ENCODE measurements at regions not wholly inside any gene's neighbourhood (a gene's known extent, or its start where the extent isn't known, plus 50 kb on each side); places are given as distances from the start of the nearest gene placed in this dataset.

DNA sequence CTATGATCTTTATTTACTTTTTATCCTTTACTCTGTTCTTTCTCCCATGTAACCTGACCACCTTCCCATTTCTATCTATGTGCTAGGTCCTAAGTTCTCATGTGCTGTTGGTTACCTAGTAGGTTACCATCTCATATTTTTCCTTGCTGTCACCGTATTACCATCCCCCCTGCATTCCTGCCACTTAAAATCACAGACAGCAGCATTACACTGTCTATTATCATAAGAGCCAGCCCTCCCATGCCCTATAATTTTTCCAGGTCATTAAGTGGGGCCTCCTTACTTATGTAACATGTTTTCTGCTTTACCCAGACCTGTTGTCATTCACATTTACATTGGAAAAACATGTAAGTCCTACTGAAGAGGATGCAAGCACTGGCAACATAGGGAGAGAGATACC lies 202.9 kb downstream of the HS3ST3A1 start:
- no peaks in the 10 kb centered on the region for H3K27me3 Mint-ChIP-seq (ENCODE audit: low read depth)
- H3K36me3 Mint-ChIP-seq (ENCODE audit: low read depth): no peaks in the 10 kb centered on the region
- intact Hi-C loops (cut with micrococcal nuclease): no loop called here
- DNase-seq (ENCODE audit: low spot score): no peak
- no peaks in the 10 kb centered on the region for H3K4me1 Mint-ChIP-seq (ENCODE audit: low read depth)
- no peak overlapping the region for H3K4me3 Mint-ChIP-seq (ENCODE audit: low read depth)
- no peak overlapping the region for H3K27ac Mint-ChIP-seq
- no peaks in the 10 kb centered on the region for H3K9me3 Mint-ChIP-seq

- Mint-ChIP-seq H3K9me3 (no peaks in the 10 kb centered on the region), H3K4me1 (ENCODE audit: low read depth) (no peaks in the 10 kb centered on the region), H3K36me3 (ENCODE audit: low read depth) (no peaks in the 10 kb centered on the region), H3K27ac (no peak overlapping the region), H3K4me3 (ENCODE audit: low read depth) (no peak overlapping the region), H3K27me3 (ENCODE audit: low read depth) (no peaks in the 10 kb centered on the region)
- DNase-seq (ENCODE audit: low spot score): no peak
- intact Hi-C loops (cut with micrococcal nuclease): no loop called here
These were observed 203.6 kb downstream of the HS3ST3A1 start for GRCh38 chr17:13398091-13398490.

GRCh38 chr17:13395862-13396261 lies 205.9 kb downstream of the HS3ST3A1 start:
- H3K9me3 Mint-ChIP-seq: no peaks in the 10 kb centered on the region
- intact Hi-C loops (cut with micrococcal nuclease): no loop called here
- no peaks in the 10 kb centered on the region for H3K27me3 Mint-ChIP-seq (ENCODE audit: low read depth)
- H3K27ac Mint-ChIP-seq: no peak overlapping the region
- no peak overlapping the region for H3K4me3 Mint-ChIP-seq (ENCODE audit: low read depth)
- no peaks in the 10 kb centered on the region for H3K4me1 Mint-ChIP-seq (ENCODE audit: low read depth)
- no peak for DNase-seq (ENCODE audit: low spot score)
- no peaks in the 10 kb centered on the region for H3K36me3 Mint-ChIP-seq (ENCODE audit: low read depth)

GRCh38 chr17:13395346-13395745 lies 206.4 kb downstream of the HS3ST3A1 start:
- H3K36me3 Mint-ChIP-seq (ENCODE audit: low read depth): no peaks in the 10 kb centered on the region
- H3K4me1 Mint-ChIP-seq (ENCODE audit: low read depth): no peaks in the 10 kb centered on the region
- no peak for DNase-seq (ENCODE audit: low spot score)
- no peak overlapping the region for H3K4me3 Mint-ChIP-seq (ENCODE audit: low read depth)
- no peaks in the 10 kb centered on the region for H3K27me3 Mint-ChIP-seq (ENCODE audit: low read depth)
- no peak overlapping the region for H3K27ac Mint-ChIP-seq
- H3K9me3 Mint-ChIP-seq: no peaks in the 10 kb centered on the region
- intact Hi-C loops (cut with micrococcal nuclease): no loop called here

DNA sequence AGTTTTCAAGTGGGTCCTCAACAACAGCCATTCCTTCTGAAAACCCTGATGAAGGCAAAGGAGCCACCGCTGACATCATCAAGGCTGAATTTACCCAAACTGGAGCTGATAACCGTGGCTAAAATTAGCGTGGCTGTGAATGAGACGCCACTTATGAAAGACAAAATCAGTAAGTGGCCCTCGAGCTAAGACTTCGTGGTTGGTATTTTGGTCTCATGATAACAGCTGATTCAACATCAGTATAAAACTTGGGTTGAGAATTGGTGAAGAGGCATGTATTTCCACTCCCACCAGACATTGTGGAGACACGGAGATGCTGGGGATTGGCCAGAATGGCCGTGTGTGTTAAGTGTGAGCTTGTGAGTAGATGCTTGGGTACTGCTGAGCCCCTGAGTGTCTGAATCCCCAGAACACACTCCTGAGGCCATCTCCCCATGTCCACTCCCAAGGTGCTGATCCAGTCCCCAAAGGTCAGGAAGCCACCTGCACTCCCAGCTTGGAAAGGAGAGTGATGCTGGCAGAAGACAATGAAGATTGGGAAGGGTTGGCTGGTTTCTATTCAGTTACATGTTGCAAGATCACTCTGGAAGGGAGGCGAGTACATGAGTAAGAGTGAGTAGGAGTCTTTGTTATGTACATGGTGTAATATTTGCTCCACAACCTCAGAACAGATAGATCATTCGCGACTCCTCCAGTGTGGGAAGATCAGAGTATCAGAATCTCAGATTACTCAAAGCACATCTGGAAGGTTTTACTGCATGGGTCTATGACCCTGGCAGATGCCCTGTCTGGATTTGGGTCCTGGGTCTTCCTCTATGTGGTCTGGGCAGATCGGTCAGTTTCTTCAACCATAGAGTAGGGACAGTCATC lies 207.7 kb downstream of the HS3ST3A1 start:
- H3K4me1 Mint-ChIP-seq (ENCODE audit: low read depth): no peaks in the 10 kb centered on the region
- H3K9me3 Mint-ChIP-seq: no peaks in the 10 kb centered on the region
- H3K27ac Mint-ChIP-seq: no peak overlapping the region
- no peak for DNase-seq (ENCODE audit: low spot score)
- intact Hi-C loops (cut with micrococcal nuclease): no loop called here
- H3K27me3 Mint-ChIP-seq (ENCODE audit: low read depth): peaks cover 1% of the 10 kb centered on the region
- H3K4me3 Mint-ChIP-seq (ENCODE audit: low read depth): no peak overlapping the region
- H3K36me3 Mint-ChIP-seq (ENCODE audit: low read depth): no peaks in the 10 kb centered on the region

DNA sequence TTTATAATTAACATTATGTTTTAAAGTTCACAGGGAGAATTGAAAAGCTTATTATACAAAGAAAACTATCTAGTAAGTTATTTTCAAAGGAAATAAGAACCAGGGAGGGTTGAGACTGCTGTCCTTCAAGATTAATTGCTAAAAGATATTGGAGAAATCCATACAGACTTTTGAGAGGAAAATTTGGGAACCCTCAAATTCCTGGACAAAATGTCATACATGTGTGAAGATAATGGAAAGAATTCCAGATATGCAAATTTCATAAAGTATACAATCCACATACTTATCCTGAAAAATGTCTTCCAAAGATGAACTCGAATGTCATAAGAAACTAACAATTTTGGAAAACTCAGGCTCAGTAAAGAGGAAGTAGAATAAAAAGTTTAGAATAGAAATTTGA lies 213.8 kb downstream of the HS3ST3A1 start:
- Mint-ChIP-seq H3K4me1 (ENCODE audit: low read depth) (no peaks in the 10 kb centered on the region), H3K27ac (no peak overlapping the region), H3K9me3 (no peaks in the 10 kb centered on the region), H3K36me3 (ENCODE audit: low read depth) (no peaks in the 10 kb centered on the region), H3K27me3 (ENCODE audit: low read depth) (peaks cover 1% of the 10 kb centered on the region), H3K4me3 (ENCODE audit: low read depth) (no peak overlapping the region)
- intact Hi-C loops (cut with micrococcal nuclease): no loop called here
- no peak for DNase-seq (ENCODE audit: low spot score)

- intact Hi-C loops (cut with micrococcal nuclease): no loop called here
- Mint-ChIP-seq H3K27me3 (ENCODE audit: low read depth) (peaks cover 1% of the 10 kb centered on the region), H3K9me3 (no peaks in the 10 kb centered on the region), H3K4me3 (ENCODE audit: low read depth) (no peak overlapping the region), H3K4me1 (ENCODE audit: low read depth) (no peaks in the 10 kb centered on the region), H3K27ac (no peak overlapping the region), H3K36me3 (ENCODE audit: low read depth) (no peaks in the 10 kb centered on the region)
- DNase-seq (ENCODE audit: low spot score): no peak
These were observed 214.5 kb downstream of the HS3ST3A1 start for GRCh38 chr17:13387236-13387635.

DNA sequence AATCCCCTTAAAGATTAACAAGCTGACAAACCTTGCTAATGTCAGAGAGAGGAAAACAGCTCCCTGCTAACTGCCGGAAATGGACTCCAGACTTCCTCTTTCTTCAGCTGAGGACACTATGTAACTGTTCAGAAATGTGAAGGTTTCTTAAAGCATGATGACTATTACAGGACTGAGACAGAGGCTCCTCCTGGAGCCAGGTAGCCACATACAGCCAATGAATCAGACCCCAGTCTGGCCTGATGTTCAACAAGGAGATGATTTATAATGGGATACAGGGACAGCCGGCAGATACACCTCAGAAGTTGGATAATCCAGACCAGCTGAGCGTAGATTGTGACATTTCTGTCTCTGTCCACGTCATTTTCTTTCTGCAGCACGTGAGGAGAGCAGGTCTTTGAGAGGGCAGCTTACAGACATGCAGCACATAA lies 216.2 kb downstream of the HS3ST3A1 start:
- Mint-ChIP-seq H3K27me3 (ENCODE audit: low read depth) (peaks cover 1% of the 10 kb centered on the region), H3K4me1 (ENCODE audit: low read depth) (no peaks in the 10 kb centered on the region), H3K27ac (no peak overlapping the region), H3K36me3 (ENCODE audit: low read depth) (no peaks in the 10 kb centered on the region), H3K4me3 (ENCODE audit: low read depth) (no peak overlapping the region), H3K9me3 (no peaks in the 10 kb centered on the region)
- no peak for DNase-seq (ENCODE audit: low spot score)
- intact Hi-C loops (cut with micrococcal nuclease): no loop called here

DNA sequence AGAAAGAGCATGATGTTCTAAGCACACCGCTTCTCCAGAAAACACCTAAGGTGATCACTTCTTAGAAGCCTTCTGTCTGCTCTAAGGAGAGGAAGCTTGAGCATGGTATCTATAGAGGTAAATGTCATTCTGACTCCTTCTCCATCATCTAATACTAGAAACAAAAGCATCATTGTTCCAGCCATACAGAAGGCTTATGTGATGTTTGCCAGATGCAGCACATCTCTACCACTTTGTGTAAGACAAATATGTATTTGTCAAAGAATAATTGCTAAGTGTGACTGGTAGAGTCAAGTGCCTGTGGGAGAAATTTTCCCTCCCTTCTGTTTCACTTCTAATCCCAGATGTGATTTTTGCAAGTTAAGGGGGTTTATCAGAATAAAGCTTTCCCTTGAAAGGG lies 217.1 kb downstream of the HS3ST3A1 start:
- Mint-ChIP-seq H3K9me3 (no peaks in the 10 kb centered on the region), H3K4me1 (ENCODE audit: low read depth) (no peaks in the 10 kb centered on the region), H3K27ac (no peak overlapping the region), H3K27me3 (ENCODE audit: low read depth) (peaks cover under 1% of the 10 kb centered on the region), H3K36me3 (ENCODE audit: low read depth) (no peaks in the 10 kb centered on the region), H3K4me3 (ENCODE audit: low read depth) (no peak overlapping the region)
- DNase-seq (ENCODE audit: low spot score): no peak
- intact Hi-C loops (cut with micrococcal nuclease): no loop called here

GRCh38 chr17:13378361-13378760 lies 223.4 kb downstream of the HS3ST3A1 start:
- DNase-seq (ENCODE audit: low spot score): no peak
- intact Hi-C loops (cut with micrococcal nuclease): no loop called here
- Mint-ChIP-seq H3K27ac (no peak overlapping the region), H3K9me3 (no peaks in the 10 kb centered on the region), H3K27me3 (ENCODE audit: low read depth) (no peaks in the 10 kb centered on the region), H3K4me3 (ENCODE audit: low read depth) (no peak overlapping the region), H3K4me1 (ENCODE audit: low read depth) (no peaks in the 10 kb centered on the region), H3K36me3 (ENCODE audit: low read depth) (no peaks in the 10 kb centered on the region)

DNA sequence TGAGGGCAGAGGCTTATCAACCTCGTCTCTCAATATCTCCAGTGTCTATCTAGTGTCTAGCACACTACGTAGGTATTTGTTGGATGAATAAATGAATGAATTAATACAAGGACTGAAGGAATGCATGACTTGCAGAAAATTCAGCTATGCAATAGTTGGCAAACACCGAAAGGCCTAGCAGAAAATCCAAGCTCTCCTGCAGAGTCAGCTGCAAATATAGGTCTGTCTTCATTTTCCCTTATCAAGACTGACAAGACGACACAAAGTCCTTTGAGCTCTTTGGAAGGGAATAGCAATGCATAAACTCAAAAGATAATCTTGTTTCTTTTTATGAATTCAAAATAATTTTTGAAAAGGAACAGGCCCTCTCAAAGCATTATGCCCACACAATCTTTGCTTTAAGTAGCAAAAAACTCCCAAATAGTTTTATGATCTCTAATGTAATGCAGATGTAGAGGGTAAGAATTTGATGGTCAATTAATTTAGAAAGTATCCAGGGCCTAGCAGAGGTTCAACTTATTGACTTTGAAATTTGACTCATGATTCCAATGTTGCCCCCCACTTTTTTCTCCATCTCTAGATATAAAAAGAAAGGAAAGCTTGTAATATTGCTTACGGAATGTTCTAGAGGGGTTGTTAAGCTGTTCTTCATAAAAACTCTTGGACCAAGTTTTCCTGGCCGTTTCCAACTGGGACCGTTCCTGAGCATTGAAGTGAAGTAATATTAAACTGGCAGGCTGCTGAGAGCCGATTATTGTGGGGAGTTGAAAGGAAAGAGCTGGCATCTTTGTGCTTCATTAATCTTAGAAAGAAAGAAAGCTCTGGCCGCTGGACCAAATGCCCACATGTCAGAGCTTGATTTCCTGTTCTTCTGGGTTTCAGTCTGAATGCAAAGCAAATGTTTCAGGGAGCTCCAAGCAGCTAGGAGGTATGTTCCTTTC lies 227.3 kb downstream of the HS3ST3A1 start:
- no peak overlapping the region for H3K27ac Mint-ChIP-seq
- no peaks in the 10 kb centered on the region for H3K36me3 Mint-ChIP-seq (ENCODE audit: low read depth)
- H3K27me3 Mint-ChIP-seq (ENCODE audit: low read depth): no peaks in the 10 kb centered on the region
- H3K4me3 Mint-ChIP-seq (ENCODE audit: low read depth): no peak overlapping the region
- intact Hi-C loops (cut with micrococcal nuclease): no loop called here
- H3K4me1 Mint-ChIP-seq (ENCODE audit: low read depth): no peaks in the 10 kb centered on the region
- DNase-seq (ENCODE audit: low spot score): no peak
- H3K9me3 Mint-ChIP-seq: no peaks in the 10 kb centered on the region

DNA sequence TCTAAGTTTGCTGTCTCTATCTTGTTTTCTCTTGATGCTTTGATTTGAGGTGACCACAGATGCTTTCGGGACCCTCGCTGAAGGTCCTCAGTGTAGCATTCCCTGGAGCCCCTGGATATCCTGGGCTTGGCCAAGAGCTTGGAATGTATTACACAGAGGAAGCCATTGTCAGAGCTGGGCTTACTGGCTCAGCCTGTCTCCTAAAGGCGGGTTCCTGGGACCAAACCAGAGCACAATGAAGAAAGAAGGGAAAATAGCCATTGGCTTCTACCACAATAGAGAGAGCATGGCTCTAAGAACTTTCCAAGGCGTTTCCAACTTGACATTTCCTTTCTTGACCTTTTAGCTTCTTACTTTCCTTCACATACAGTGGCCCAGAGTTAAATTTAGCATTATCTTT lies 229.3 kb downstream of the HS3ST3A1 start:
- intact Hi-C loops (cut with micrococcal nuclease): no loop called here
- Mint-ChIP-seq H3K27ac (no peak overlapping the region), H3K36me3 (ENCODE audit: low read depth) (no peaks in the 10 kb centered on the region), H3K4me3 (ENCODE audit: low read depth) (no peak overlapping the region), H3K4me1 (ENCODE audit: low read depth) (no peaks in the 10 kb centered on the region), H3K9me3 (no peaks in the 10 kb centered on the region), H3K27me3 (ENCODE audit: low read depth) (no peaks in the 10 kb centered on the region)
- no peak for DNase-seq (ENCODE audit: low spot score)

- Mint-ChIP-seq H3K27ac (no peak overlapping the region), H3K9me3 (no peaks in the 10 kb centered on the region), H3K36me3 (ENCODE audit: low read depth) (no peaks in the 10 kb centered on the region), H3K4me1 (ENCODE audit: low read depth) (no peaks in the 10 kb centered on the region), H3K4me3 (ENCODE audit: low read depth) (no peak overlapping the region), H3K27me3 (ENCODE audit: low read depth) (no peaks in the 10 kb centered on the region)
- no peak for DNase-seq (ENCODE audit: low spot score)
- intact Hi-C loops (cut with micrococcal nuclease): no loop called here
These were observed 234.6 kb downstream of the HS3ST3A1 start for GRCh38 chr17:13367154-13367553.

All from activated T-helper 2 cell treated with anti-CD3 and anti-CD28 coated beads, Interferon-gamma antibody, Interleukin-2, Interleukin-4, amounts not matched to agents 10 μg/mL and 5 μg/mL and 100 μg/mL, durations not matched to agents 14 hours and 24 hours and 36 hours (primary cell).